ENCODE measurements at regions not wholly inside any gene's neighbourhood (a gene's known extent, or its start where the extent isn't known, plus 50 kb on each side); places are given as distances from the start of the nearest gene placed in this dataset.

DNA sequence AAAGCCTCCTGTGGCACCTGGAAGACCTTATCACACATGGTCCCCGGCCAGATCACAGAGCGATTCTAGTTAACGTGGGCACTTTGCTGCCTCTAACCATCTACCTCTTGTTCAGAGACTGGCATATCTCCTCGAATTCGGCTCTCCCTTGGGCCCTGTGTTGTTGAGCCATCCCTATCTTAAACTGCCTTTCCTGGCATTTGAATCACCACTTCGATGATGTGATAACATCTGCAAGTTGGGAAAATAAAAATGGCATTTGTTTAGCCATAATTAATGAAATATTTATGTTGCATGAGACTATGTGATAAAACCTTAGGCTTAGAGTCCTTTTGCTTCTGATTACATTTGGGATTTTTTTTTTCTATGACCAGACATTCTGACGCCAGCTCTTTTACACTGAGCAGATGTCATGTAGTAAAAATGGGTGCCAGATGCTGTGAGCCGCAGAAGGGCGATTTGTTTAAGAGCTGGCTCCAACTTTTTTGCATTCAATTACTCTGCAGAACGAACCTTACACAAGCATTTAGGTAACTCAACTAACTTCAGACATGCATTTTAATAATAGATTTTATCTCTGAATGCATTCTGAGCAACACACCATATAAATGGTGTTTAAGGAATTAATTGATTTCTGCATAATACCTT, 58.5 kb upstream of the PARVA start:
- Histone ChIP-seq H3K4me3 (no peak overlapping the region), H3K4me2 (ENCODE audit: insufficient read depth, low read length) (no peak overlapping the region), H3K36me3 (ENCODE audit: control insufficient read depth, insufficient read depth, low read length) (no peaks in the 10 kb centered on the region), H3K27ac (ENCODE audit: extremely low read depth, low read depth, low read length) (no peak overlapping the region), H3K9ac (ENCODE audit: insufficient read depth in 1 of 2, low read depth in 2 of 2, low read length in 2 of 2) (no peak overlapping the region), H3K27me3 (ENCODE audit: control insufficient read depth in 2 of 2, insufficient read depth in 2 of 2, low read length in 2 of 2) (no peaks in the 10 kb centered on the region), H3K9me1 (ENCODE audit: control insufficient read depth, insufficient read depth, low read length) (no peaks in the 10 kb centered on the region), H3K9me3 (replicated peaks; ENCODE audit: control insufficient read depth, insufficient read depth, low read depth, low read length) (peaks cover 5% of the 10 kb centered on the region), H3K79me2 (ENCODE audit: control insufficient read depth, insufficient read depth, low read length) (no peaks in the 10 kb centered on the region), H4K20me1 (replicated peaks; ENCODE audit: control insufficient read depth, insufficient read depth, low read length) (no peaks in the 10 kb centered on the region), H2AFZ (ENCODE audit: low read depth, low read length) (no peak overlapping the region), H3K4me1 (replicated peaks in 1 of 2; ENCODE audit: control insufficient read depth in 2 of 2, insufficient read depth in 2 of 2, low read length in 2 of 2) (no peaks in the 10 kb centered on the region)
- TF ChIP-seq, protein P1, sequence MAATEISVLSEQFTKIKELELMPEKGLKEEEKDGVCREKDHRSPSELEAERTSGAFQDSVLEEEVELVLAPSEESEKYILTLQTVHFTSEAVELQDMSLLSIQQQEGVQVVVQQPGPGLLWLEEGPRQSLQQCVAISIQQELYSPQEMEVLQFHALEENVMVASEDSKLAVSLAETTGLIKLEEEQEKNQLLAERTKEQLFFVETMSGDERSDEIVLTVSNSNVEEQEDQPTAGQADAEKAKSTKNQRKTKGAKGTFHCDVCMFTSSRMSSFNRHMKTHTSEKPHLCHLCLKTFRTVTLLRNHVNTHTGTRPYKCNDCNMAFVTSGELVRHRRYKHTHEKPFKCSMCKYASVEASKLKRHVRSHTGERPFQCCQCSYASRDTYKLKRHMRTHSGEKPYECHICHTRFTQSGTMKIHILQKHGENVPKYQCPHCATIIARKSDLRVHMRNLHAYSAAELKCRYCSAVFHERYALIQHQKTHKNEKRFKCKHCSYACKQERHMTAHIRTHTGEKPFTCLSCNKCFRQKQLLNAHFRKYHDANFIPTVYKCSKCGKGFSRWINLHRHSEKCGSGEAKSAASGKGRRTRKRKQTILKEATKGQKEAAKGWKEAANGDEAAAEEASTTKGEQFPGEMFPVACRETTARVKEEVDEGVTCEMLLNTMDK (IDR thresholded peaks at IDR 0.05; ENCODE audit: borderline replicate concordance, insufficient read depth, low read depth, low read length, poor library complexity, severe bottlenecking): no peak
- TF ChIP-seq SETDB1 (IDR thresholded peaks at IDR 0.05; ENCODE audit: low read length) (no peak), ETS2 (tag; IDR thresholded peaks at IDR 0.05; ENCODE audit: borderline replicate concordance, poor library complexity, severe bottlenecking) (no peak), ZNF507 (tag; conservative IDR thresholded peaks at IDR 0.05) (no peak), GTF2F1 (IDR thresholded peaks at IDR 0.05; ENCODE audit: low read depth, low read length) (no peak), ZNF263 (CRISPR knock-in tag; IDR thresholded peaks at IDR 0.05; ENCODE audit: borderline replicate concordance) (no peak), ASH1L (IDR thresholded peaks at IDR 0.05; ENCODE audit: borderline replicate concordance, low read depth, partially characterized antibody) (no peak), MTF1 (CRISPR knock-in tag; IDR thresholded peaks at IDR 0.05; ENCODE audit: borderline replicate concordance) (no peak), ZNF551 (CRISPR knock-in tag; IDR thresholded peaks at IDR 0.05) (no peak), RUNX1 (IDR thresholded peaks at IDR 0.05; ENCODE audit: low read depth) (no peak), BRD4 (IDR thresholded peaks at IDR 0.05) (no peak)
- TF ChIP-seq, protein P2, sequence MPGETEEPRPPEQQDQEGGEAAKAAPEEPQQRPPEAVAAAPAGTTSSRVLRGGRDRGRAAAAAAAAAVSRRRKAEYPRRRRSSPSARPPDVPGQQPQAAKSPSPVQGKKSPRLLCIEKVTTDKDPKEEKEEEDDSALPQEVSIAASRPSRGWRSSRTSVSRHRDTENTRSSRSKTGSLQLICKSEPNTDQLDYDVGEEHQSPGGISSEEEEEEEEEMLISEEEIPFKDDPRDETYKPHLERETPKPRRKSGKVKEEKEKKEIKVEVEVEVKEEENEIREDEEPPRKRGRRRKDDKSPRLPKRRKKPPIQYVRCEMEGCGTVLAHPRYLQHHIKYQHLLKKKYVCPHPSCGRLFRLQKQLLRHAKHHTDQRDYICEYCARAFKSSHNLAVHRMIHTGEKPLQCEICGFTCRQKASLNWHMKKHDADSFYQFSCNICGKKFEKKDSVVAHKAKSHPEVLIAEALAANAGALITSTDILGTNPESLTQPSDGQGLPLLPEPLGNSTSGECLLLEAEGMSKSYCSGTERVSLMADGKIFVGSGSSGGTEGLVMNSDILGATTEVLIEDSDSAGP (CRISPR knock-in tag; IDR thresholded peaks at IDR 0.05): no peak
- TF ChIP-seq, protein P3, sequence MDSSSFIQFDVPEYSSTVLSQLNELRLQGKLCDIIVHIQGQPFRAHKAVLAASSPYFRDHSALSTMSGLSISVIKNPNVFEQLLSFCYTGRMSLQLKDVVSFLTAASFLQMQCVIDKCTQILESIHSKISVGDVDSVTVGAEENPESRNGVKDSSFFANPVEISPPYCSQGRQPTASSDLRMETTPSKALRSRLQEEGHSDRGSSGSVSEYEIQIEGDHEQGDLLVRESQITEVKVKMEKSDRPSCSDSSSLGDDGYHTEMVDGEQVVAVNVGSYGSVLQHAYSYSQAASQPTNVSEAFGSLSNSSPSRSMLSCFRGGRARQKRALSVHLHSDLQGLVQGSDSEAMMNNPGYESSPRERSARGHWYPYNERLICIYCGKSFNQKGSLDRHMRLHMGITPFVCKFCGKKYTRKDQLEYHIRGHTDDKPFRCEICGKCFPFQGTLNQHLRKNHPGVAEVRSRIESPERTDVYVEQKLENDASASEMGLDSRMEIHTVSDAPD (CRISPR knock-in tag; IDR thresholded peaks at IDR 0.05): no peak
- TF ChIP-seq, protein P4, sequence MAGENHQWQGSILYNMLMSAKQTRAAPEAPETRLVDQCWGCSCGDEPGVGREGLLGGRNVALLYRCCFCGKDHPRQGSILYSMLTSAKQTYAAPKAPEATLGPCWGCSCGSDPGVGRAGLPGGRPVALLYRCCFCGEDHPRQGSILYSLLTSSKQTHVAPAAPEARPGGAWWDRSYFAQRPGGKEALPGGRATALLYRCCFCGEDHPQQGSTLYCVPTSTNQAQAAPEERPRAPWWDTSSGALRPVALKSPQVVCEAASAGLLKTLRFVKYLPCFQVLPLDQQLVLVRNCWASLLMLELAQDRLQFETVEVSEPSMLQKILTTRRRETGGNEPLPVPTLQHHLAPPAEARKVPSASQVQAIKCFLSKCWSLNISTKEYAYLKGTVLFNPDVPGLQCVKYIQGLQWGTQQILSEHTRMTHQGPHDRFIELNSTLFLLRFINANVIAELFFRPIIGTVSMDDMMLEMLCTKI (IDR thresholded peaks at IDR 0.05; ENCODE audit: partially characterized antibody): no peak
- ATAC-seq (no peak), FAIRE-seq (no peak), DNase-seq (ENCODE audit: extremely low read depth in 1 of 4, low spot score in 3 of 4) (no peak)
- intact Hi-C loops (cut with micrococcal nuclease): no loop called here
- in situ Hi-C loops (cut with MboI): no loop called here
- POLR2A ChIA-PET: interaction anchor here (0.6 to 1.7 kb wide), 2 partner anchors 12 to 65 kb away, joined by 3 read pairs; no protein-coding TSS in a partner anchor
- BruUV-seq (replicated peaks): no TSS peak
- WGBS (ENCODE audit: insufficient coverage, low coverage, missing lambda C conversion rate): 14% methylated on average over 10 of the region's 10 CpGs
- CTCF ChIA-PET (ENCODE audit: low intra/inter-chr PET ratio): no interaction called here
